ENCODE measurements at regions not wholly inside any gene's neighbourhood (a gene's known extent, or its start where the extent isn't known, plus 50 kb on each side); places are given as distances from the start of the nearest gene placed in this dataset.

DNA sequence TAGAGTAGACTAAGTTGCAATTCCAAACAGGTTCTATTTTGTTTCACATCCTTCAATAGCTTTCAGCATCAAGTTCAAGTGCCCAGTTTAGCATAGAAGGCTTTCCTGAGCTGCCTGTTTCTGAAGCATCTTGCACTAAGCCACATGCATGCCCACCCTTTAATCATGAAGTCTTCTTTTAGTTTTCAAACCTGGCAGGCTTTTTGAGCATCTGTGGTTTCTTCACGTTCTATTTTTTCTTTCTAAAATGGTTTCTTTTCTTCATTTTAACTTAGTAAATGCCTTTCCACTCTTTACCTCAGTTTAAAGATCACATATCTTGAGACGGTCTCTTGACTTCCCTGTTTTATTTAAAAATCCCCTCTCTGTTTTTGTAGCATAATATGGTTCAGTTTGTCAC, 360.1 kb downstream of the MAN2A1 start:
- DNase-seq (ENCODE audit: low read depth, low spot score), result no peak
- Histone ChIP-seq H3K27ac (ENCODE audit: low read length) (no peak overlapping the region), H3K9me3 (ENCODE audit: control insufficient read depth, insufficient read depth, low read length) (no peaks in the 10 kb centered on the region), H3K27me3 (ENCODE audit: control insufficient read depth, insufficient read depth, low read length) (no peaks in the 10 kb centered on the region; the same call in 1 of the 2 replicates), H3K36me3 (ENCODE audit: control insufficient read depth, insufficient read depth, low read length) (no peaks in the 10 kb centered on the region), H3K4me1 (ENCODE audit: control insufficient read depth, insufficient read depth, low read length) (no peaks in the 10 kb centered on the region), H3K4me3 (ENCODE audit: low read length) (no peak overlapping the region)
- WGBS (ENCODE audit: insufficient coverage, insufficient read length), result no CpG with 5 or more reads among the region's 2 CpGs

GRCh38 chr5:110050640-110051345, 361.1 kb downstream of the MAN2A1 start:
- Histone ChIP-seq H3K4me1 (ENCODE audit: control insufficient read depth, insufficient read depth, low read length) (peaks cover 2% of the 10 kb centered on the region), H3K27me3 (ENCODE audit: control insufficient read depth, insufficient read depth, low read length) (no peaks in the 10 kb centered on the region; the same call in 1 of the 2 replicates), H3K36me3 (ENCODE audit: control insufficient read depth, insufficient read depth, low read length) (no peaks in the 10 kb centered on the region), H3K4me3 (ENCODE audit: low read length) (no peak overlapping the region), H3K9me3 (ENCODE audit: control insufficient read depth, insufficient read depth, low read length) (no peaks in the 10 kb centered on the region), H3K27ac (ENCODE audit: low read length) (no peak overlapping the region)
- DNase-seq (ENCODE audit: low read depth, low spot score), result no peak
- WGBS (ENCODE audit: insufficient coverage, insufficient read length), result no CpG with 5 or more reads among the region's 5 CpGs

DNA sequence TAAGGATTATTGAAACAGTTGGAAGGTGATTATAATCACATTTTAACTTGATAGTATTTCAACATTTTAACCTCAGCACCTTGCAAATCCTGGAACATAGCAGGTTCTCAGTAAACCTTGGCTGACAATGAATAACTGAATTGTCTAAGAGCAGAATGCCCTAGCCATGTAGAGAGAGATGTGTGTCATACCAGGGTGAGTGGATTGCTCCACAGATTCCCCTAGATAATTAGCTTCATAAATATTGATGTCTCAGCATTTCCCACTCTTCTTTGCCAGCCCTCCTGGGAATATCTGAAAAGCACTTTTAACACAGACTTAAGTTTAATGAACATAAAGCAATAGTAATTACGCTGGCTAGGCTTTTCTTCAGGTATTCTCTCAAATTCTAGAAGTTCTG, 363.5 kb downstream of the MAN2A1 start:
- H3K27ac ChIP-seq (ENCODE audit: low read length), result no peak overlapping the region
- WGBS (ENCODE audit: insufficient coverage, insufficient read length), result no CpG with 5 or more reads among the region's 1 CpG
- peaks cover 6% of the 10 kb centered on the region for H3K4me1 ChIP-seq (ENCODE audit: control insufficient read depth, insufficient read depth, low read length)
- no peaks in the 10 kb centered on the region for H3K9me3 ChIP-seq (ENCODE audit: control insufficient read depth, insufficient read depth, low read length)
- H3K27me3 ChIP-seq (ENCODE audit: control insufficient read depth, insufficient read depth, low read length), result no peaks in the 10 kb centered on the region
- H3K4me3 ChIP-seq (ENCODE audit: low read length), result no peak overlapping the region
- DNase-seq (ENCODE audit: low read depth, low spot score), result no peak
- no peaks in the 10 kb centered on the region for H3K36me3 ChIP-seq (ENCODE audit: control insufficient read depth, insufficient read depth, low read length)

- no peak overlapping the region for H3K4me3 ChIP-seq (ENCODE audit: low read length)
- no peak overlapping the region for H3K27ac ChIP-seq (ENCODE audit: low read length)
- H3K36me3 ChIP-seq (ENCODE audit: control insufficient read depth, insufficient read depth, low read length), result no peaks in the 10 kb centered on the region
- H3K4me1 ChIP-seq (ENCODE audit: control insufficient read depth, insufficient read depth, low read length), result peaks cover 6% of the 10 kb centered on the region
- H3K27me3 ChIP-seq (ENCODE audit: control insufficient read depth, insufficient read depth, low read length), result no peaks in the 10 kb centered on the region
- no peaks in the 10 kb centered on the region for H3K9me3 ChIP-seq (ENCODE audit: control insufficient read depth, insufficient read depth, low read length)
- DNase-seq (ENCODE audit: low read depth, low spot score), result no peak
Measured at GRCh38 chr5:110053824-110054223, 364.1 kb downstream of the MAN2A1 start.

DNA sequence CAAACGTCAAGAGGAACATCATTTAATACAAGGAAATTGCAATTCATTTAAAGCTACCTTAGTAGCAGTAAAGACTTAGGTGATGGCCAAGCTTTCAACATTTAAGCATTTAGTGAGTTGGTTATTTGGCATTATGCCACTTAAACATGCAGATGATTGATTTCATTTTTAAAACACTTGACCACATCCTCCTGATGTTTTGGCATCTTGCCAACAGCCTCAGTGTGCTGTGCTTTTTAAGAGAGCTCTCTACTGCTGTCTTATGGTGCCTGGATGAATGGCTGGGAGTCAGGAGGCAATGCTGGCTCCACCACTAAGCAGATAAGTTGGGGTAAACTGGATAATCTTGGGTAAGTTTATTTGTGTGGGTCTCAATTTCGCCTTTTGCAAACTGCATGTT, 364.5 kb downstream of the MAN2A1 start:
- Histone ChIP-seq H3K27ac (ENCODE audit: low read length) (no peak overlapping the region), H3K27me3 (ENCODE audit: control insufficient read depth, insufficient read depth, low read length) (no peaks in the 10 kb centered on the region), H3K4me3 (ENCODE audit: low read length) (no peak overlapping the region), H3K36me3 (ENCODE audit: control insufficient read depth, insufficient read depth, low read length) (no peaks in the 10 kb centered on the region), H3K9me3 (ENCODE audit: control insufficient read depth, insufficient read depth, low read length) (no peaks in the 10 kb centered on the region), H3K4me1 (ENCODE audit: control insufficient read depth, insufficient read depth, low read length) (peaks cover 6% of the 10 kb centered on the region)
- no CpG with 5 or more reads among the region's 2 CpGs for WGBS (ENCODE audit: insufficient coverage, insufficient read length)
- no peak for DNase-seq (ENCODE audit: low read depth, low spot score)

- no peak for DNase-seq (ENCODE audit: low read depth, low spot score)
- H3K27me3 ChIP-seq (ENCODE audit: control insufficient read depth, insufficient read depth, low read length), result no peaks in the 10 kb centered on the region
- no peaks in the 10 kb centered on the region for H3K36me3 ChIP-seq (ENCODE audit: control insufficient read depth, insufficient read depth, low read length)
- H3K27ac ChIP-seq (ENCODE audit: low read length), result no peak overlapping the region
- H3K9me3 ChIP-seq (ENCODE audit: control insufficient read depth, insufficient read depth, low read length), result no peaks in the 10 kb centered on the region
- no peak overlapping the region for H3K4me3 ChIP-seq (ENCODE audit: low read length)
- peaks cover 6% of the 10 kb centered on the region for H3K4me1 ChIP-seq (ENCODE audit: control insufficient read depth, insufficient read depth, low read length)
- no CpG with 5 or more reads among the region's 2 CpGs for WGBS (ENCODE audit: insufficient coverage, insufficient read length)
Measured at GRCh38 chr5:110055302-110055701, 365.6 kb downstream of the MAN2A1 start.

- H3K27ac ChIP-seq (ENCODE audit: low read length), result no peak overlapping the region
- no peaks in the 10 kb centered on the region for H3K36me3 ChIP-seq (ENCODE audit: control insufficient read depth, insufficient read depth, low read length)
- H3K9me3 ChIP-seq (ENCODE audit: control insufficient read depth, insufficient read depth, low read length), result no peaks in the 10 kb centered on the region
- H3K4me1 ChIP-seq (ENCODE audit: control insufficient read depth, insufficient read depth, low read length), result peaks cover 6% of the 10 kb centered on the region
- no peak for DNase-seq (ENCODE audit: low read depth, low spot score)
- no CpG with 5 or more reads among the region's 2 CpGs for whole genome bisulfite sequencing (ENCODE audit: insufficient coverage, insufficient read length)
- no peak overlapping the region for H3K4me3 ChIP-seq (ENCODE audit: low read length)
- H3K27me3 ChIP-seq (ENCODE audit: control insufficient read depth, insufficient read depth, low read length), result no peaks in the 10 kb centered on the region
Measured at GRCh38 chr5:110056580-110057114, 366.9 kb downstream of the MAN2A1 start.

GRCh38 chr5:110058175-110058574, 368.4 kb downstream of the MAN2A1 start:
- no peak for DNase-seq (ENCODE audit: low read depth, low spot score)
- Histone ChIP-seq H3K4me3 (ENCODE audit: low read length) (no peak overlapping the region), H3K36me3 (ENCODE audit: control insufficient read depth, insufficient read depth, low read length) (no peaks in the 10 kb centered on the region), H3K9me3 (ENCODE audit: control insufficient read depth, insufficient read depth, low read length) (no peaks in the 10 kb centered on the region), H3K27ac (ENCODE audit: low read length) (no peak overlapping the region), H3K4me1 (ENCODE audit: control insufficient read depth, insufficient read depth, low read length) (peaks cover 6% of the 10 kb centered on the region), H3K27me3 (ENCODE audit: control insufficient read depth, insufficient read depth, low read length) (no peaks in the 10 kb centered on the region)
- no CpG with 5 or more reads among the region's 4 CpGs for WGBS (ENCODE audit: insufficient coverage, insufficient read length)

DNA sequence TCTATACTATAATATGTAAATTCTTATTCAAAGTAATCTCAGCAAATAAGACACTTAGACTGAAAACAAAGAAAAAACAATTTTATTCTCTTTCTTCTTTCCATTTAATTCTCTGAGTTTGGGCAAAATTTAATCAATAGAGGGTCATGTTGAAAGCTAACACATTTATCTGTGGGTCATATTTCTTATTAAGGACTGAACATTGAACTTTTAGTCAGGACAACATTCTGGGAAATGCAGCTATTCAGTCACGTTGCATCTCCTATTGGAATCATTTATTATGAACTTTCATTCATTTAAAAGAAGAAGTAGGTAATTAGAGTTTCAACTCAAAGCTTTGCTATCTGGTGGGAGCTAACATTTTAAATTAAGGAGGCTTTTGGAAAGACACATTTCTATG, 372.5 kb downstream of the MAN2A1 start:
- Histone ChIP-seq H3K4me1 (ENCODE audit: control insufficient read depth, insufficient read depth, low read length) (no peaks in the 10 kb centered on the region), H3K36me3 (ENCODE audit: control insufficient read depth, insufficient read depth, low read length) (no peaks in the 10 kb centered on the region), H3K27me3 (ENCODE audit: control insufficient read depth, insufficient read depth, low read length) (no peaks in the 10 kb centered on the region), H3K4me3 (ENCODE audit: low read length) (no peak overlapping the region), H3K9me3 (ENCODE audit: control insufficient read depth, insufficient read depth, low read length) (no peaks in the 10 kb centered on the region), H3K27ac (ENCODE audit: low read length) (no peak overlapping the region)
- no CpG with 5 or more reads among the region's 1 CpG for WGBS (ENCODE audit: insufficient coverage, insufficient read length)
- DNase-seq (ENCODE audit: low read depth, low spot score), result no peak

- Histone ChIP-seq H3K27me3 (ENCODE audit: control insufficient read depth, insufficient read depth, low read length) (no peaks in the 10 kb centered on the region), H3K9me3 (ENCODE audit: control insufficient read depth, insufficient read depth, low read length) (no peaks in the 10 kb centered on the region), H3K36me3 (ENCODE audit: control insufficient read depth, insufficient read depth, low read length) (no peaks in the 10 kb centered on the region), H3K27ac (ENCODE audit: low read length) (no peak overlapping the region), H3K4me1 (ENCODE audit: control insufficient read depth, insufficient read depth, low read length) (no peaks in the 10 kb centered on the region), H3K4me3 (ENCODE audit: low read length) (no peak overlapping the region)
- no peak for DNase-seq (ENCODE audit: low read depth, low spot score)
- no CpG with 5 or more reads among the region's 7 CpGs for WGBS (ENCODE audit: insufficient coverage, insufficient read length)
Measured at GRCh38 chr5:110063640-110064602, 374.2 kb downstream of the MAN2A1 start.
